Stimulated activated CD8-positive, alpha-beta memory T cell treated with anti-CD3 and anti-CD28 coated beads, Interleukin-4, amount 100 ng/mL, for 48 hours (primary cell): ENCODE measurements at regions not wholly inside any gene's neighbourhood (a gene's known extent, or its start where the extent isn't known, plus 50 kb on each side); places are given as distances from the start of the nearest gene placed in this dataset.

Source experiments
- DNase-seq: peaks from one replicate; pipeline ENCODE4 v3.0.0-alpha.2; 2020

DNA sequence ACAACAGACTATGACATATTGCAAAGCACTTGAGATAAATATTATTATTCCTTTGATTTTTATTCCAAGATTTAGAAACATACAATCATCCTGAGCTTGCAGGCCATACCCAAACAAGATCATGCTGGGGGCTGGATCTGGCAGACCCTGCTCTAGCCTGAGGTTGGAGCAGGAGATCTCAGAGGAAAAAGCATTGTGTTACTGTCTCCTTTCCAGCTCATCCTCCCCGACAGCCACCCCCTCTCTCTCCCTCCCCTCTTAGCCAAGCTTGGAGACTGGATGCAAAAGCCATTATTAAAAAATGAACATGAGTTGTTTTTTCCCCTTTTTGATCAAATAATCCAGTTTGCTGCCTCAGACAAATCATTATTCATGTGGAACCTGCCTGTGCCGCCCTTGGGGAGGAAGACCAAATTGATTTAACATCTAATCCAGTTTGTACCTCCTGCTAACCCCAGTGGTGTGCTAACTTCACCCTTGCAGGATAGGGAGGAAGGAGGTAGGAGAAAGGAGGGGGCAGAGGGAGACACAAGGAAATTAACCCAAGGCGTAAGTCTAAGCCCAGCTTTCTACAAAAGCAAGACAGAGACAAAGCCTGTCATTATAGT is 565.8 kb upstream of the TBX3 start:
- no peak for DNase-seq

DNA sequence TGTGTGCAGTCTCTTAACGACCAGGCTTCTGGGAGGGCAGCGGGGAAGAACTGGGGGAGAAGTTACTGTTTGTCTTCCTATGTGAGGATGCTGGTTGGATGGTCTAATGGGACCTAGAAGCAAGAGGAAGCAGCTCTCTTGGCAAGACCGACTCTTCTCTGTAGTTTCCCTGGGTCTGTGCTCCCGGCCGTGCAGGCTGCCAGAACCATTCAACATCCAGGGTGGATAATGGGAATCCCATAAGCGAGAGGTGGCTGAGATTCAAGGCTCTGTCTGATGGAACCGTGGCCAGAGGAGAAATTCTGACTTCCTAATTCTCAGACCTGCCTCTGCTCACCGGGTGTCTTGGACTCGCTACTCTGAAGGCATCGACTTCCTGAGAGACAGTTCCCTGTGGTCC is 561.0 kb upstream of the TBX3 start:
- no peak for DNase-seq

DNA sequence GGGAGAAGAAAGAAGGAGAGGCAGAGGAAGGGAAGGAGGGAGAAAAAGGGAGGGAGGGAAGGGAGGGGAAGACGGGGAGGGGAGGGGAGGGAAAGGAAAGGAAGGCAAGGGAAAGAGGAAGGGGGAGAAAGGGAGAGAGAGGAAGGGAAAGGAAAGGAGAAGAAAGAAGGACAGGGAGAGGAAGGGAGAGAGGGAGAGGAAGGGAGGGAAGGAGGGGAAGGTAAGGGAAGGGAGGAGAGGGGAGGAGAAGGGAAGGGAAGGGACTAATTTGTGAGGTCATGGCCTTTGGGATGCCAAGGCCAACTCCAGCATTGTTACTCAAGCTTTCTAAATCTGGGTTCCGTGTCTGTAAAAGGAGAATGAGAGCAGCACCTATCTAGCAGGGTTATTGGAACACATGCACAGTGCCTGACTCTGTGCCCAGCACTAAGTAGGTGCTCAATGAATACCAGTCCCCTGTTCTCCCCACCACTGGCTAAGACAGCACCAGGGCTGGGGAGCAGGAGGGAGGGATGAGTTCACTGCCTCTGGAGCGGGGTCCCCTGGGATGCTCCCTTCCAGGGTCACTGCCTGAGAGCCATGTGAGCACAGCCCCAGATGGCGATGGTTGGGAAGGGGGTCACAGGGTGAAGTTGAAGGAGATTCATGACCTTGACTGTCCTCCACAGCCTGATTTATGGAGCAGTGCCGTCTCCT is 560.1 kb upstream of the TBX3 start:
- no peak for DNase-seq

GRCh38 chr12:115240251-115240650 is 556.3 kb upstream of the TBX3 start:
- no peak for DNase-seq

GRCh38 chr12:115235880-115236279 is 551.9 kb upstream of the TBX3 start:
- DNase-seq: no peak

- DNase-seq: no peak
Observed at GRCh38 chr12:115233891-115234543, 550.0 kb upstream of the TBX3 start.

DNA sequence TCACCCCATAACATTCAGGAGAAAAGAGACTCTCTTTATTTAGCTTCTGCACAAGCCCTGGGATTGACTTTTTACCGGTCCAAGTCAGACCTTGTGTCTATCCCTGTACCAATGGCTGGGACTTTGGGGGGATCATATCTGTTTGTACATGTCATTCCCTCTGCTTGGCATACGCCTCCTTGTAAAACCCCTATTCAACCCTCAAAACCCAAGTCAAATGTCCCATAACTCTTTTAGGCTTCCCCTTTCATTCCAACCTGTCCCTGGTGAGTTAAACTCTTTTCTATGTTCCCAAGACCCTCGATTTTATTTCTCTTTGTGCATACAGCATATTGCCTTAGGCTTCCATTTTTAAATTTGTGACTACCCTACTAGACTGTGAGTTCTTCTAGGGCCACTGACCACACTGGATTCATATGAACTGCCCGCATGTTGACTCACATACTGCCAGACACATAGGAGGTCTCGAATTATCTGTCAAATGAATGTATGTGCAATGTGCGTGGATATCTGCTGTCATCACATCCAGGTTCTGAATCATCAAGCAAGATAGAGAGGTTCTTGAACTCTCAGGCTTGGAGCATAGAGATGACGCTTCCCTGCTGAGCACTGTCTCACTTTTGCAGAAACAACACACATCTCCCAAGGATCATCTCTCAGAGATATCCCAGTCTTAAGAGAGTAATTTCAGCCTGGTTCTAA is 548.6 kb upstream of the TBX3 start:
- no peak for DNase-seq

GRCh38 chr12:115230606-115231005 is 546.6 kb upstream of the TBX3 start:
- DNase-seq: no peak

- DNase-seq: no peak
Observed at GRCh38 chr12:115229517-115229916, 545.5 kb upstream of the TBX3 start.

DNA sequence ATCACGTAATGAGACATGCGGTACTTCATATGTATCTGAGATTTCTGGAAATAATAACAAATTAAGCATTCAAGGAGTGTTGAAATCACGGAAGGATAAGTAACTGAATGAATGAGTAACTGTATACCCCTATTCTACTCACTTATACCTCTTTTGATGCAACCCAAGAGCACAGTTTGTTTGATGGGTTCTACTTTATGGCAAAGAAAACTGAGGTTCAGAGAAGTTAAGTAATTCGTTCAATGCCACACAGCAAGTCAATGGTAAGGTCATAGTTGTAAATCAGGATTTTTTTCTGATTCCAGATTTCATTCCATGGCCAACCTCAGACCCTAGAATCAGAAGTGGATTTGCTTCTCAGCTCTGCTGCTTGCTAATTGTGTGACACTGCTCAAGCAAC is 544.5 kb upstream of the TBX3 start:
- no peak for DNase-seq

DNA sequence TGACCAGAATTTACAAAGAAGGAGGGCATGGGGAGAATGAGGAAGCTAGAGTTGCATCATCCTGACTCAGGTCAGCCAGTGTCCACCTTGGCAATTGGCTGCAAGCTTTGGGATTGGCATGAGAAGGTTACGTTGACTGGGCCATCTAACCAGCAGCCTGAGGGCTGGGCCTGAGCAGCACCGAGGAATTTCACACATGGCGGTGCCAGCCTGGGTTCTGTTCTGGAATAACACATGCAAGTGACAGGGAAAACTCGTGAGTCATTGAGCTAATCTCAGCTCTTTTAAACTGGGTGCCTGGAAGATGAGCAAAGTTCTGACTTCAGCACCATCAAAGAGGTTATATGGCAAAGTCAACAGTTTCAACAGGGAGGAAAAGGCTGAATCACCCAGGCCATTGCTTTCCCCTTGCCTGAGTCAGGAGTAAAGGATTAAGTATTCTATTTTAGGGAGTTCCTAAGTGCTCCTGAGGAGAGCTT is 543.2 kb upstream of the TBX3 start:
- DNase-seq: no peak

- no peak for DNase-seq
Observed at GRCh38 chr12:115225845-115226244, 541.9 kb upstream of the TBX3 start.

- no peak for DNase-seq
Observed at GRCh38 chr12:115223991-115224390, 540.0 kb upstream of the TBX3 start.

GRCh38 chr12:115223322-115223721 is 539.3 kb upstream of the TBX3 start:
- no peak for DNase-seq

GRCh38 chr12:115222220-115222619 is 538.2 kb upstream of the TBX3 start:
- no peak for DNase-seq

DNA sequence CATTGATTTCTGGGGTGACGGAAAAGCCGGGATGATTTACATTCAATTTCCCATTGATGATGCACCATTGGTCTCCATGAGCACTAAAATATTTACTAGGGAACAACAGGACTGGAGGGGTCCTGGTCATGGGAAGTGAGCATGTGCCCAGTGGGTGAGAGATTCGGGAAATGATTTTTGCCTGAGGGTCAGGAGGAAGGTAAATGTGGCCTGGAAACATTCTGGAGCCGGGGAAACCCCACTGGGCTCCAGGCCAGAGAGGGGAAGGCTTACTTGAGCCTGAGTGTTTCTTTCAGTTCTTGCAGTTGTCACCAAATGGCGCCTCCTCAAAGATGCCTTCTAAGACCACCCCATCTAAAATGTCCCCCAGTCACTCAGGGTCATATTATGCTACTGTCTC is 532.3 kb upstream of the TBX3 start:
- DNase-seq: no peak

GRCh38 chr12:115215544-115215943 is 531.6 kb upstream of the TBX3 start:
- DNase-seq: no peak

- no peak for DNase-seq
Observed at GRCh38 chr12:115213538-115214016, 529.6 kb upstream of the TBX3 start.

DNA sequence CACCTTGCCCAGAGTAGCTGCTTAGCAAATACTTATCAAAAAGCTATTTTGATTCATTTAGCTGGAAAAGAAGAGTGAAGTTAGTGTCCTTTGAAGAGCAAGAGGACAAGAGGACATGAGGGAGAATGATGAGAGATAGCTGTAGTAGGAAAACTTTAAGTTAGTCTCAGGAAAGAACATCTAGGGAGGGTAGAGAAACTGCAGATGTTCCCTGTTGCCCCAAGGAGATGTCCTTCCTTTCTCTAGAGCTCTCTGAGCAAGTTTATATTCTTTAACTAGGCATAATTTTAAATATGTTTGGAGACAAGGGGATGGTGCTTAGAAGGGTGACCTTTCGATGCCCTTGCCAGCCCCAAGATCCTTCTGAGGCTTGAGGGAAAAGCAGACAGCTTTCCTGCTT is 529.1 kb upstream of the TBX3 start:
- no peak for DNase-seq

- no peak for DNase-seq
Observed at GRCh38 chr12:115212356-115212755, 528.4 kb upstream of the TBX3 start.

- DNase-seq: no peak
Observed at GRCh38 chr12:115210533-115211252, 526.7 kb upstream of the TBX3 start.

GRCh38 chr12:115209230-115209629 is 525.3 kb upstream of the TBX3 start:
- DNase-seq: no peak

- no peak for DNase-seq
Observed at GRCh38 chr12:115208098-115208497, 524.1 kb upstream of the TBX3 start.
